ENCODE measurements at regions not wholly inside any gene's neighbourhood (a gene's known extent, or its start where the extent isn't known, plus 50 kb on each side); places are given as distances from the start of the nearest gene placed in this dataset.

DNA sequence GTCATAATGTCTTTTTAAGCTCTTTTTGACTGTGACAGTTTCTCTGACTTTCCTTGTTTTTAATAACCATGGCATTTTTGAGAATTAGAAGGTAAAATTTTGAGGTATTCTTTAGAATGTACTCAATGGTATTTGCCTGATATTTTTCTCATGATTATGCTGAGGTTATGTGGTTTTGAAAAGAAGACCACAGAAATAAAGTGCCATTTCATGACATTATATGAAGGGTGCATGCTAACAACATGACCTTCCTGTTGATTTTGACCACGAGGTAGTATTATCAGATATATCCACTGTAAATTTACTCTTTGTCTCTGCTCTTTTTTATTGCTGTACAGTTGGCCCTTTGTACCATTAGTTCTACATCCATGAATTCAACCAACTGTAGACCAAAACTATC is 1418.5 kb downstream of the PLA2G4A start:
- no peak for TF ChIP-seq CTCF (IDR thresholded peaks at IDR 0.05; ENCODE audit: low read depth, low read length)
- no peak for DNase-seq (ENCODE audit: extremely low read depth, low read depth)

DNA sequence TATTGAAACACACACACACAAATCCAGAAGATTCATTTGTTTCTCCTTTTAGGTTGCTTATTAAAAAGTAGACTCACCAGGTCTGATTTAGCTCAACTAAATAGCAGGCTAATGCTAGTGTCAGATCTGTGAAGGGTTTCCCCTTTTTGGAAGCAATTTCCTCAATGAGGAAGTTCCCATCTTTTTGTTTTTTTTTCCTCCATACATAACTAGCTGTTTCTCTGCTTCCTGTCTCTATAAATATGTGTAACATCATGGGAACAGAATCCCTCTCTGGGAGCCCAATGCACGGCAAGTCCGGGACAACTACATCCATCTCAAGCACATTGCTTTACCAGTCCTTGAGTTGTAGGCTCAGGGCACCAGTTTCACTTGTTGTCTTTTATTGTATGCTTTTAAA is 1421.1 kb downstream of the PLA2G4A start:
- DNase-seq (ENCODE audit: extremely low read depth, low read depth) = no peak

DNA sequence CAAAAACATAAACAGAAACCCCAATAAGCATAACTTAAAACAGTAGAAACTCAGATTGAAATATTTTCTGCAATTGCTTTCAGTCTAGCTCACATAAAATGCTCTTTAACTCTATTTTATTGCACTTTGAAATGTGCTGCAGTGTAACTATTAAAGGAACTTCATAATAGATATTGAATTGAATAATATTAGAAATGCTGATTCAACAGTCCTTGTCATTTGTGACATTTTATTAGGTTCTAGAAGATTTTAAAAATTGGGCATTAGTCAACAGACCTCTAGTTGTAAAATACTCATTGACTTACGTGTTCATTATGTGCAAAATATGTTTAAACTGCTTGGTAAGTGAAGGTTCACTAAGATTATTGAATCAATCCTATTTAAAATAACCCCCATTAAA is 1422.3 kb downstream of the PLA2G4A start:
- DNase-seq (ENCODE audit: extremely low read depth, low read depth) = no peak
- TF ChIP-seq CTCF (IDR thresholded peaks at IDR 0.05; ENCODE audit: low read depth, low read length) = no peak

More for the DNA sequence above, 1421.1 kb downstream of the PLA2G4A start:
- no peak for TF ChIP-seq CTCF (IDR thresholded peaks at IDR 0.05; ENCODE audit: low read depth, low read length)

DNA sequence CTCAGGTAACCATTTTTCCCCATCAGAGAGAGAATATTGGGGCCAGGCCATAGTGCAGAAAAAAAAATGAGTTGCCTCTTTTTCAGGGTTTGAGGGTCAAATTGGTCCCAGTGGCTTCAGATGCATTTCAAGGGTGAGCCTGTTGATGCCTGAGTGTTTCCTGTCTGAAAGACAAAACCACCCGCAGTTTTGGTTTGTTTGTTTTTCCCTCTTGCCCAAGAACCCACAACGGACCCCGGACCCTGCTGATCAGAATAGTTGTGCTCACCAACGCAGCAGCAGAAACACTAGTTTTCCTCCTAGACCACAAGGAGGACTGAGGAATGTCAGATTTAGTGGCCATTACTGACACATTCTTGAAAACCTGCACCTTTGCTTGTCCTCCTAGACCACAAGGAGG is 1433.1 kb downstream of the PLA2G4A start:
- TF ChIP-seq CTCF (IDR thresholded peaks at IDR 0.05; ENCODE audit: low read depth, low read length) = no peak
- no peak for DNase-seq (ENCODE audit: extremely low read depth, low read depth)

DNA sequence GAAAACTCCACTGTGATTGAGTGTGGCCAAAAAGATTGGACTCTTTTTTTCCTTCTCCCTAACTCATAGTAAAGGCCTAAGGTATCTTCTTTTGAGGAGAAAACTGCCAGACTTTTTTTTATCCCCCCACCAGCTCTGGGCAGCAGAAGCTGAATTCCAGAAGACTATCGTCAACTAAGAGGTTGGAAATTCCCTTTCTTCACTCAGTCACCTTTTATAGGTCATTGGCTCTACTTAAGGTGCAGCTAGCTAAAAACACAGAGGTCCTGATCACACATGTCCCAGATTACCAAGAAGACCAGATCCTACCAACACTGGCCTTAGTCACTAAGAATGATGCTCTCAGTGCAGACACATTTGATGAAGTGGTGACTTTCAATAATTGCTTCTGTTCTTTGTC is 1441.2 kb downstream of the PLA2G4A start:
- TF ChIP-seq CTCF (IDR thresholded peaks at IDR 0.05; ENCODE audit: low read depth, low read length) = no peak
- DNase-seq (ENCODE audit: extremely low read depth, low read depth) = no peak

DNA sequence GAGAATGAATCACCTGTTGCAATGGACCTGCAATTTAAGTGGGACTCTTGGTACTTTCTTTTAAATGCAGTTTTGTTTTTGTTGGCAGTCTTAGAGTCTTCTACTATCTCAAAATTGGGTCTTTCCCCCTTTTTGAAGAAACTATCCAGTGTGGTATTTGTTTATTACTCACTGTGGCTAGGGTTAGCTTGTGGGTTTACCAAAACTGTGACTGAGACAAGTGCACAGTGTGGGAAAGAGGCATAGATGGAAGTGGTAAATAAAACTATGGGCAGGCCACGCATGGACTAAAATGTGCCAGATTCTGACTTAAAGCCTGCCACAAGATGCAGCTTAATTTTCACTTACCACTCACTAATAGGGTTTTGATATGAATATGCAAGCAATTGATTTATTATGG is 1441.7 kb downstream of the PLA2G4A start:
- no peak for DNase-seq (ENCODE audit: extremely low read depth, low read depth)
- no peak for TF ChIP-seq CTCF (IDR thresholded peaks at IDR 0.05; ENCODE audit: low read depth, low read length)

GRCh38 chr1:188277771-188278170 is 1449.0 kb downstream of the PLA2G4A start:
- DNase-seq (ENCODE audit: extremely low read depth, low read depth) = no peak
- no peak for TF ChIP-seq CTCF (IDR thresholded peaks at IDR 0.05; ENCODE audit: low read depth, low read length)
